ENCODE measurements at regions not wholly inside any gene's neighbourhood (a gene's known extent, or its start where the extent isn't known, plus 50 kb on each side); places are given as distances from the start of the nearest gene placed in this dataset.

- TF ChIP-seq, protein P1, sequence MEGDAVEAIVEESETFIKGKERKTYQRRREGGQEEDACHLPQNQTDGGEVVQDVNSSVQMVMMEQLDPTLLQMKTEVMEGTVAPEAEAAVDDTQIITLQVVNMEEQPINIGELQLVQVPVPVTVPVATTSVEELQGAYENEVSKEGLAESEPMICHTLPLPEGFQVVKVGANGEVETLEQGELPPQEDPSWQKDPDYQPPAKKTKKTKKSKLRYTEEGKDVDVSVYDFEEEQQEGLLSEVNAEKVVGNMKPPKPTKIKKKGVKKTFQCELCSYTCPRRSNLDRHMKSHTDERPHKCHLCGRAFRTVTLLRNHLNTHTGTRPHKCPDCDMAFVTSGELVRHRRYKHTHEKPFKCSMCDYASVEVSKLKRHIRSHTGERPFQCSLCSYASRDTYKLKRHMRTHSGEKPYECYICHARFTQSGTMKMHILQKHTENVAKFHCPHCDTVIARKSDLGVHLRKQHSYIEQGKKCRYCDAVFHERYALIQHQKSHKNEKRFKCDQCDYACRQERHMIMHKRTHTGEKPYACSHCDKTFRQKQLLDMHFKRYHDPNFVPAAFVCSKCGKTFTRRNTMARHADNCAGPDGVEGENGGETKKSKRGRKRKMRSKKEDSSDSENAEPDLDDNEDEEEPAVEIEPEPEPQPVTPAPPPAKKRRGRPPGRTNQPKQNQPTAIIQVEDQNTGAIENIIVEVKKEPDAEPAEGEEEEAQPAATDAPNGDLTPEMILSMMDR (IDR thresholded peaks at IDR 0.05): no peak
- TF ChIP-seq EP300 (IDR thresholded peaks at IDR 0.05) (no peak), POLR2AphosphoS5 (IDR thresholded peaks at IDR 0.05) (no peak), POLR2A (IDR thresholded peaks at IDR 0.05) (no peak)
These were observed 327.4 kb downstream of the AGTPBP1 start for GRCh38 chr9:85414390-85414789.
